HG03575 (cell line): ENCODE measurements at regions not wholly inside any gene's neighbourhood (a gene's known extent, or its start where the extent isn't known, plus 50 kb on each side); places are given as distances from the start of the nearest gene placed in this dataset.
"Not testable (repeated sequence)": the region's sequence is repeated elsewhere in the genome, so short reads cannot be mapped to it uniquely, and the experiment has no call there.

Experiments
- ATAC-seq: cut with Tn5 transposase; IDR thresholded peaks from one replicate; pipeline ENCODE4 v1.9.1; 2021; ENCODE audit not compliant: unreplicated experiment, insufficient number of reproducible peaks, low FRiP score; ENCODE audit errors: extremely low read depth

GRCh38 chr5:85605381-85605780, 1012.4 kb upstream of the COX7C start:
- ATAC-seq = no peak

GRCh38 chr5:85614489-85614888, 1003.3 kb upstream of the COX7C start:
- no peak for ATAC-seq

- no peak for ATAC-seq
Measured at GRCh38 chr5:85621668-85622067, 996.1 kb upstream of the COX7C start.

- ATAC-seq = no peak
Measured at GRCh38 chr5:85628153-85628552, 989.6 kb upstream of the COX7C start.

- ATAC-seq = not testable (repeated sequence)
Measured at GRCh38 chr5:85638495-85639125, 979.1 kb upstream of the COX7C start.

GRCh38 chr5:85646036-85646435, 971.7 kb upstream of the COX7C start:
- no peak for ATAC-seq

- no peak for ATAC-seq
Measured at GRCh38 chr5:85646641-85647040, 971.1 kb upstream of the COX7C start.

GRCh38 chr5:85647349-85648127, 970.2 kb upstream of the COX7C start:
- no peak for ATAC-seq

- ATAC-seq = no peak
Measured at GRCh38 chr5:85648495-85648894, 969.2 kb upstream of the COX7C start.

GRCh38 chr5:85651731-85652130, 966.0 kb upstream of the COX7C start:
- no peak for ATAC-seq

GRCh38 chr5:85654144-85654543, 963.6 kb upstream of the COX7C start:
- ATAC-seq = not testable (repeated sequence)

GRCh38 chr5:85656050-85656449, 961.7 kb upstream of the COX7C start:
- ATAC-seq = no peak

GRCh38 chr5:85657328-85657727, 960.4 kb upstream of the COX7C start:
- ATAC-seq = not testable (repeated sequence)

- not testable (repeated sequence) for ATAC-seq
Measured at GRCh38 chr5:85662969-85663707, 954.6 kb upstream of the COX7C start.

GRCh38 chr5:85663708-85664031, 954.1 kb upstream of the COX7C start:
- ATAC-seq = no peak

GRCh38 chr5:85670417-85670816, 947.3 kb upstream of the COX7C start:
- no peak for ATAC-seq

GRCh38 chr5:85671223-85671970, 946.3 kb upstream of the COX7C start:
- no peak for ATAC-seq

GRCh38 chr5:85681871-85682270, 935.9 kb upstream of the COX7C start:
- no peak for ATAC-seq

- ATAC-seq = no peak
Measured at GRCh38 chr5:85684351-85684750, 933.4 kb upstream of the COX7C start.
